Esophagus squamous epithelium (tissue), 4 donors: ENCODE measurements at regions not wholly inside any gene's neighbourhood (a gene's known extent, or its start where the extent isn't known, plus 50 kb on each side); places are given as distances from the start of the nearest gene placed in this dataset.

Experiments used
- CTCF ChIP-seq, 6 experiments: fragments of 450-650 bp in 4 of 6; fragments of 200-600 bp in 2 of 6; sonication (generic) in 2 of 6; IDR thresholded peaks; one replicate each; pipeline ENCODE4 v1.5.1; 2016 to 2019; ENCODE audit warnings: antibody characterized with exemption in 6 of 6, mild to moderate bottlenecking in 4 of 6, moderate library complexity in 4 of 6
- POLR2A ChIP-seq, 4 donors: fragments of 450-650 bp; IDR thresholded peaks; one replicate each; pipeline ENCODE4 v1.6.1; 2017; ENCODE audit warnings: antibody characterized with exemption in 4 of 4, mild to moderate bottlenecking in 4 of 4, moderate library complexity in 3 of 4

DNA sequence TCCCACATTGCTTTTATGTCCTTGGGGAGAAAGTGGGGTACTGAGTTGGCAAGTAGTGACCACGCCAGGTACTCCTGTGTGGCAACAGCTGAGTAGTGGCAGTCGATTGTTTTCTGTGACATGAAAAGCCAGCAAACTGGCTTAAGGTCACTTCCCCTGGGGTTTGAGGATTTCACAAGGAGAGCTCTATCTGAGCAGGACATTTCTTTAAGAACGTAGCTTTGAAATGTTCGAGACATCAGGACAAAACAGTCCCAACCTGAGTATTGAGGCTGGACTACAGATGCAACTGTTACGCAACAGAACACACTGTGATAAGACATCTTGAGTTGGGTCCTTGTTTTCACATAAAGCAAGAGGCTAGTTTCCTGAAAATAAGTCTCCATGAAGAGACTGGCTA, 146.7 kb upstream of the KLF14 start:
- TF ChIP-seq CTCF (IDR thresholded peaks at IDR 0.05) (no peak), POLR2A (IDR thresholded peaks at IDR 0.05) (no peak)
